ENCODE measurements at regions not wholly inside any gene's neighbourhood (a gene's known extent, or its start where the extent isn't known, plus 50 kb on each side); places are given as distances from the start of the nearest gene placed in this dataset.

GRCh38 chr17:34146440-34147043, 108.5 kb upstream of the CCL2 start:
- Histone ChIP-seq H3K4me3 (ENCODE audit: control extremely low read depth in 1 of 5, extremely low read depth in 1 of 5, insufficient read depth in 1 of 5, low read depth in 2 of 5, low read length in 4 of 5) (no peak overlapping the region), H2AFZ (ENCODE audit: insufficient read depth, low read depth, low read length, poor library complexity, severe bottlenecking) (no peak overlapping the region), H3K4me1 (ENCODE audit: control insufficient read depth in 2 of 2, insufficient read depth in 2 of 2, low read length in 2 of 2) (no peaks in the 10 kb centered on the region), H3K4me2 (replicated peaks; ENCODE audit: low read depth, low read length, poor library complexity, severe bottlenecking) (no peak overlapping the region), H3K27me3 (replicated peaks in 1 of 4; ENCODE audit: control extremely low read depth in 1 of 4, control insufficient read depth in 3 of 4, insufficient read depth in 4 of 4, low read length in 3 of 4) (peaks cover 0 to 3% (median 0%) of the 10 kb centered on the region in 4 experiments), H3K79me2 (ENCODE audit: control insufficient read depth, insufficient read depth, low read length) (no peaks in the 10 kb centered on the region), H3K36me3 (replicated peaks in 1 of 2; ENCODE audit: control extremely low read depth in 1 of 2, control insufficient read depth in 1 of 2, extremely low read depth in 1 of 2, insufficient read depth in 2 of 2, low read length in 1 of 2) (no peaks in the 10 kb centered on the region), H3K9me3 (ENCODE audit: control extremely low read depth in 1 of 3, control insufficient read depth in 2 of 3, insufficient read depth in 1 of 3, low read length in 2 of 3) (no peaks in the 10 kb centered on the region), H3K27ac (ENCODE audit: low read length in 2 of 2) (no peak overlapping the region), H4K20me1 (ENCODE audit: control insufficient read depth, insufficient read depth, low read length, poor library complexity, severe bottlenecking) (no peaks in the 10 kb centered on the region), H3K9ac (ENCODE audit: low read length) (no peak overlapping the region)
- ChIA-PET CTCF (interaction anchor here (1.2 to 3.1 kb wide), 6 partner anchors 9 to 369 kb away, joined by 3 to 11 read pairs (median 6); no protein-coding TSS in a partner anchor), POLR2A (no interaction called here)
- TF ChIP-seq EZH2 (IDR thresholded peaks at IDR 0.05; ENCODE audit: borderline replicate concordance, insufficient read depth, low read depth, low read length, poor library complexity, severe bottlenecking) = no peak
- peak; percentile 70 for TF ChIP-seq CTCF (IDR thresholded peaks at IDR 0.05)
- WGBS (ENCODE audit: insufficient coverage) = 52% methylated on average over 4 of the region's 5 CpGs
- no peak overlapping the region for H3K4me3 Mint-ChIP-seq
- no peaks in the 10 kb centered on the region for H3K9me3 Mint-ChIP-seq (ENCODE audit: insufficient read depth)
- H3K27me3 Mint-ChIP-seq = peaks cover 29% of the 10 kb centered on the region
- ATAC-seq (ENCODE audit: low read depth) = peak; percentile 36
- DNase-seq = peak; percentile 52
- no peak overlapping the region for H3K27ac Mint-ChIP-seq
- H3K4me1 Mint-ChIP-seq = no peaks in the 10 kb centered on the region
- intact Hi-C loops (cut with micrococcal nuclease) = no loop called here

GRCh38 chr17:34151102-34151501, 104.0 kb upstream of the CCL2 start:
- intact Hi-C loops (cut with micrococcal nuclease) = no loop called here
- TF ChIP-seq CTCF (IDR thresholded peaks at IDR 0.05) = no peak
- no peak for TF ChIP-seq EZH2 (IDR thresholded peaks at IDR 0.05; ENCODE audit: borderline replicate concordance, insufficient read depth, low read depth, low read length, poor library complexity, severe bottlenecking)
- DNase-seq = no peak
- no peak overlapping the region for H3K27ac Mint-ChIP-seq
- Histone ChIP-seq H3K36me3 (replicated peaks in 1 of 2; ENCODE audit: control extremely low read depth in 1 of 2, control insufficient read depth in 1 of 2, extremely low read depth in 1 of 2, insufficient read depth in 2 of 2, low read length in 1 of 2) (no peaks in the 10 kb centered on the region), H3K79me2 (ENCODE audit: control insufficient read depth, insufficient read depth, low read length) (no peaks in the 10 kb centered on the region), H3K9me3 (ENCODE audit: control extremely low read depth in 1 of 3, control insufficient read depth in 2 of 3, insufficient read depth in 1 of 3, low read length in 2 of 3) (no peaks in the 10 kb centered on the region), H3K4me1 (ENCODE audit: control insufficient read depth in 2 of 2, insufficient read depth in 2 of 2, low read length in 2 of 2) (no peaks in the 10 kb centered on the region), H3K4me2 (replicated peaks; ENCODE audit: low read depth, low read length, poor library complexity, severe bottlenecking) (no peak overlapping the region), H4K20me1 (ENCODE audit: control insufficient read depth, insufficient read depth, low read length, poor library complexity, severe bottlenecking) (no peaks in the 10 kb centered on the region), H2AFZ (ENCODE audit: insufficient read depth, low read depth, low read length, poor library complexity, severe bottlenecking) (no peak overlapping the region), H3K4me3 (ENCODE audit: control extremely low read depth in 1 of 5, extremely low read depth in 1 of 5, insufficient read depth in 1 of 5, low read depth in 2 of 5, low read length in 4 of 5) (no peak overlapping the region), H3K27me3 (replicated peaks in 1 of 4; ENCODE audit: control extremely low read depth in 1 of 4, control insufficient read depth in 3 of 4, insufficient read depth in 4 of 4, low read length in 3 of 4) (peaks cover 0 to 19% (median 5%) of the 10 kb centered on the region in 4 experiments), H3K27ac (ENCODE audit: low read length in 2 of 2) (no peak overlapping the region), H3K9ac (ENCODE audit: low read length) (no peak overlapping the region)
- H3K27me3 Mint-ChIP-seq = peaks cover 42% of the 10 kb centered on the region
- no peak overlapping the region for H3K4me3 Mint-ChIP-seq
- ChIA-PET POLR2A (no interaction called here), CTCF (interaction anchor here (1.5 kb wide), 1 partner anchor 20 kb away, joined by 3 read pairs; no protein-coding TSS in a partner anchor)
- no peaks in the 10 kb centered on the region for H3K9me3 Mint-ChIP-seq (ENCODE audit: insufficient read depth)
- no CpG with 5 or more reads among the region's 2 CpGs for WGBS (ENCODE audit: insufficient coverage)
- no peak for ATAC-seq (ENCODE audit: low read depth)
- H3K4me1 Mint-ChIP-seq = no peaks in the 10 kb centered on the region
